ENCODE measurements at regions not wholly inside any gene's neighbourhood (a gene's known extent, or its start where the extent isn't known, plus 50 kb on each side); places are given as distances from the start of the nearest gene placed in this dataset.

GRCh38 chr12:98317939-98318899, 197.2 kb upstream of the TMPO start (continued):
- TF ChIP-seq POLR2AphosphoS5 (IDR thresholded peaks at IDR 0.05; ENCODE audit: low read depth, low read length) = no peak
- TF ChIP-seq MAX (IDR thresholded peaks at IDR 0.05; ENCODE audit: low read depth) = no peak
- TF ChIP-seq RFX5 (IDR thresholded peaks at IDR 0.05; ENCODE audit: low read length) = no peak
- no peak for TF ChIP-seq FOSL2 (IDR thresholded peaks at IDR 0.05; ENCODE audit: borderline replicate concordance, low read depth)

GRCh38 chr12:98319716-98320425, 195.5 kb upstream of the TMPO start:
- CTCF ChIA-PET = no interaction called here
- POLR2A ChIA-PET = no interaction called here

More at GRCh38 chr12:98319716-98320425, 195.5 kb upstream of the TMPO start:
- no peaks in the 10 kb centered on the region for H3K9me2 ChIP-seq
- no peaks in the 10 kb centered on the region for H3K79me2 ChIP-seq (ENCODE audit: insufficient read depth)
- no peaks in the 10 kb centered on the region for H3K9me3 ChIP-seq
- H3K36me3 ChIP-seq (replicated peaks in 1 of 2; ENCODE audit: control insufficient read depth in 1 of 2, insufficient read depth in 2 of 2, low read length in 1 of 2) = no peaks in the 10 kb centered on the region
- WGBS (ENCODE audit: low lambda C conversion rate) = 14% methylated on average over 1 of the region's 1 CpG
- H3K4me2 ChIP-seq = no peak overlapping the region
- no peak for DNase-seq
- H3K27ac ChIP-seq (ENCODE audit: low read depth in 2 of 2, low read length in 1 of 2) = no peak overlapping the region
- H3F3A ChIP-seq (replicated peaks; ENCODE audit: insufficient read depth) = no peaks in the 10 kb centered on the region
- no peaks in the 10 kb centered on the region for H4K20me1 ChIP-seq (ENCODE audit: insufficient read depth)
- H3K9ac ChIP-seq = no peak overlapping the region
- no peaks in the 10 kb centered on the region for H3K27me3 ChIP-seq (ENCODE audit: insufficient read depth)
- TF ChIP-seq, protein P1, sequence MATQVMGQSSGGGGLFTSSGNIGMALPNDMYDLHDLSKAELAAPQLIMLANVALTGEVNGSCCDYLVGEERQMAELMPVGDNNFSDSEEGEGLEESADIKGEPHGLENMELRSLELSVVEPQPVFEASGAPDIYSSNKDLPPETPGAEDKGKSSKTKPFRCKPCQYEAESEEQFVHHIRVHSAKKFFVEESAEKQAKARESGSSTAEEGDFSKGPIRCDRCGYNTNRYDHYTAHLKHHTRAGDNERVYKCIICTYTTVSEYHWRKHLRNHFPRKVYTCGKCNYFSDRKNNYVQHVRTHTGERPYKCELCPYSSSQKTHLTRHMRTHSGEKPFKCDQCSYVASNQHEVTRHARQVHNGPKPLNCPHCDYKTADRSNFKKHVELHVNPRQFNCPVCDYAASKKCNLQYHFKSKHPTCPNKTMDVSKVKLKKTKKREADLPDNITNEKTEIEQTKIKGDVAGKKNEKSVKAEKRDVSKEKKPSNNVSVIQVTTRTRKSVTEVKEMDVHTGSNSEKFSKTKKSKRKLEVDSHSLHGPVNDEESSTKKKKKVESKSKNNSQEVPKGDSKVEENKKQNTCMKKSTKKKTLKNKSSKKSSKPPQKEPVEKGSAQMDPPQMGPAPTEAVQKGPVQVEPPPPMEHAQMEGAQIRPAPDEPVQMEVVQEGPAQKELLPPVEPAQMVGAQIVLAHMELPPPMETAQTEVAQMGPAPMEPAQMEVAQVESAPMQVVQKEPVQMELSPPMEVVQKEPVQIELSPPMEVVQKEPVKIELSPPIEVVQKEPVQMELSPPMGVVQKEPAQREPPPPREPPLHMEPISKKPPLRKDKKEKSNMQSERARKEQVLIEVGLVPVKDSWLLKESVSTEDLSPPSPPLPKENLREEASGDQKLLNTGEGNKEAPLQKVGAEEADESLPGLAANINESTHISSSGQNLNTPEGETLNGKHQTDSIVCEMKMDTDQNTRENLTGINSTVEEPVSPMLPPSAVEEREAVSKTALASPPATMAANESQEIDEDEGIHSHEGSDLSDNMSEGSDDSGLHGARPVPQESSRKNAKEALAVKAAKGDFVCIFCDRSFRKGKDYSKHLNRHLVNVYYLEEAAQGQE (IDR thresholded peaks at IDR 0.05; ENCODE audit: low read depth, low read length) = no peak
- TF ChIP-seq JUND (IDR thresholded peaks at IDR 0.05) = no peak
- no peak for TF ChIP-seq SMC3 (IDR thresholded peaks at IDR 0.05; ENCODE audit: low read depth, low read length)
- TF ChIP-seq PBX3 (IDR thresholded peaks at IDR 0.05) = no peak
- TF ChIP-seq FOSL2 (IDR thresholded peaks at IDR 0.05; ENCODE audit: borderline replicate concordance, low read depth) = no peak
- TF ChIP-seq ELF1 (IDR thresholded peaks at IDR 0.05) = no peak
- TF ChIP-seq POLR2AphosphoS5 (IDR thresholded peaks at IDR 0.05; ENCODE audit: low read depth, low read length) = no peak
- no peak for TF ChIP-seq RCOR1 (IDR thresholded peaks at IDR 0.05; ENCODE audit: low read length)
- TF ChIP-seq, protein P2, sequence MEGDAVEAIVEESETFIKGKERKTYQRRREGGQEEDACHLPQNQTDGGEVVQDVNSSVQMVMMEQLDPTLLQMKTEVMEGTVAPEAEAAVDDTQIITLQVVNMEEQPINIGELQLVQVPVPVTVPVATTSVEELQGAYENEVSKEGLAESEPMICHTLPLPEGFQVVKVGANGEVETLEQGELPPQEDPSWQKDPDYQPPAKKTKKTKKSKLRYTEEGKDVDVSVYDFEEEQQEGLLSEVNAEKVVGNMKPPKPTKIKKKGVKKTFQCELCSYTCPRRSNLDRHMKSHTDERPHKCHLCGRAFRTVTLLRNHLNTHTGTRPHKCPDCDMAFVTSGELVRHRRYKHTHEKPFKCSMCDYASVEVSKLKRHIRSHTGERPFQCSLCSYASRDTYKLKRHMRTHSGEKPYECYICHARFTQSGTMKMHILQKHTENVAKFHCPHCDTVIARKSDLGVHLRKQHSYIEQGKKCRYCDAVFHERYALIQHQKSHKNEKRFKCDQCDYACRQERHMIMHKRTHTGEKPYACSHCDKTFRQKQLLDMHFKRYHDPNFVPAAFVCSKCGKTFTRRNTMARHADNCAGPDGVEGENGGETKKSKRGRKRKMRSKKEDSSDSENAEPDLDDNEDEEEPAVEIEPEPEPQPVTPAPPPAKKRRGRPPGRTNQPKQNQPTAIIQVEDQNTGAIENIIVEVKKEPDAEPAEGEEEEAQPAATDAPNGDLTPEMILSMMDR (IDR thresholded peaks at IDR 0.05) = no peak
- no peak overlapping the region for H2AFZ ChIP-seq (ENCODE audit: low read depth)
- no peaks in the 10 kb centered on the region; a peak in 1 of 4 replicates for H3K4me1 ChIP-seq (ENCODE audit: control insufficient read depth in 1 of 2, insufficient read depth in 2 of 2, low read depth in 1 of 2, low read length in 1 of 2)
- H3K4me3 ChIP-seq (ENCODE audit: low read depth in 2 of 2, low read length in 1 of 2) = no peak overlapping the region

Data from SK-N-SH (cell line).